SK-N-SH (cell line): ENCODE measurements at regions not wholly inside any gene's neighbourhood (a gene's known extent, or its start where the extent isn't known, plus 50 kb on each side); places are given as distances from the start of the nearest gene placed in this dataset.

Experiments used
- CTCF ChIA-PET: fragments of 300-600, 350-600 bp; formaldehyde crosslinking; extraction: SDS; loops from one replicate; lab custom pipeline; 2021; lab: Yijun Ruan, JAX
- POLR2A ChIA-PET: fragments of 350-600 bp; sonication (Branson Sonifier 250); formaldehyde crosslinking; extraction: SDS; loops from one replicate; lab custom pipeline; 2020; ENCODE audit warnings: antibody characterized with exemption, inconsistent platforms; lab: Yijun Ruan, JAX
- DNase-seq: peaks from one replicate; pipeline ENCODE4 v3.0.0; 2012
- H2AFZ ChIP-seq: fragments of 200-600 bp; sonication (generic); 2 replicates; pipeline ENCODE4 v1.8.1; 2016; ENCODE audit warnings: antibody characterized with exemption, mild to moderate bottlenecking, low read depth
- H3F3A ChIP-seq: fragments of 200-600 bp; sonication (generic); replicated peaks from 2 replicates; pipeline ENCODE3; 2016; ENCODE audit warnings: antibody characterized with exemption, mild to moderate bottlenecking; ENCODE audit not compliant: insufficient read depth
- H3K27ac ChIP-seq, 2 experiments: fragments of 200-500 bp in 1 of 2; fragments of 200-600 bp in 1 of 2; sonication (Bioruptor generic) in 1 of 2; sonication (generic), shearing (Covaris generic) in 1 of 2; 2 replicates each; pipeline versions ENCODE4 v1.5.1 to v1.6.1; 2014 to 2016; ENCODE audit warnings: low read depth in 2 of 2, inconsistent platforms in 1 of 2, low read length in 1 of 2, mild to moderate bottlenecking in 1 of 2, mixed read lengths in 1 of 2
- H3K27me3 ChIP-seq: fragments of 200-600 bp; sonication (generic), shearing (Covaris generic); 2 replicates; pipeline ENCODE4 v1.6.1; 2016; ENCODE audit warnings: mixed run types; ENCODE audit not compliant: insufficient read depth
- H3K36me3 ChIP-seq, 2 experiments: fragments of 200-500 bp in 1 of 2; fragments of 200-600 bp in 1 of 2; sonication (Bioruptor generic) in 1 of 2; sonication (generic) in 1 of 2; replicated peaks in 1 of 2; 2 replicates each; pipeline versions ENCODE3 to v1.5.1; 2014 to 2016; ENCODE audit warnings: low read length in 1 of 2, mild to moderate bottlenecking in 1 of 2; ENCODE audit not compliant: insufficient read depth in 2 of 2, control insufficient read depth in 1 of 2
- H3K4me1 ChIP-seq, 2 experiments: fragments of 200-500 bp in 1 of 2; fragments of 200-600 bp in 1 of 2; sonication (Bioruptor generic) in 1 of 2; sonication (generic), shearing (Covaris generic) in 1 of 2; 2 replicates each; pipeline versions ENCODE4 v1.5.1 to v1.6.1; 2014 to 2016; ENCODE audit warnings: low read depth in 1 of 2, low read length in 1 of 2, mixed run types in 1 of 2; ENCODE audit not compliant: insufficient read depth in 2 of 2, control insufficient read depth in 1 of 2
- H3K4me2 ChIP-seq: fragments of 200-600 bp; sonication (generic), shearing (Covaris generic); 2 replicates; pipeline ENCODE4 v1.6.1; 2017; ENCODE audit warnings: mixed run types
- H3K4me3 ChIP-seq, 2 experiments: fragments of 200-500 bp in 1 of 2; fragments of 200-600 bp in 1 of 2; sonication (Bioruptor generic) in 1 of 2; sonication (generic), shearing (Covaris generic) in 1 of 2; 2 replicates each; pipeline versions ENCODE4 v1.5.1 to v1.8.1; 2014 to 2016; ENCODE audit warnings: low read depth in 2 of 2, inconsistent platforms in 1 of 2, low read length in 1 of 2, mild to moderate bottlenecking in 1 of 2, mixed read lengths in 1 of 2, moderate library complexity in 1 of 2
- H3K79me2 ChIP-seq: fragments of 200-600 bp; sonication (generic); 2 replicates; pipeline ENCODE4 v1.8.1; 2017; ENCODE audit warnings: mild to moderate bottlenecking; ENCODE audit not compliant: insufficient read depth
- H3K9ac ChIP-seq: fragments of 200-600 bp; sonication (generic); 2 replicates; pipeline ENCODE4 v1.6.1; 2017; ENCODE audit warnings: mixed run types
- H3K9me2 ChIP-seq: fragments of 200-600 bp; sonication (generic); 2 replicates; pipeline ENCODE4 v1.6.1; 2017; ENCODE audit warnings: mixed run types
- H3K9me3 ChIP-seq: fragments of 200-600 bp; sonication (generic); 2 replicates; pipeline ENCODE4 v1.6.1; 2017; ENCODE audit warnings: mixed run types, mild to moderate bottlenecking, moderate library complexity
- H4K20me1 ChIP-seq: fragments of 200-600 bp; sonication (generic); 2 replicates; pipeline ENCODE4 v1.6.1; 2017; ENCODE audit warnings: mild to moderate bottlenecking, mixed run types; ENCODE audit not compliant: insufficient read depth
- CHD2 ChIP-seq: fragments of 150-350 bp; IDR thresholded peaks from 2 replicates; pipeline ENCODE4 v1.6.1; 2018; ENCODE audit warnings: low read length; ENCODE audit not compliant: partially characterized antibody
- ELF1 ChIP-seq: IDR thresholded peaks from 2 replicates; pipeline ENCODE4 v1.4.0; 2012
- EP300 ChIP-seq, 2 experiments: IDR thresholded peaks; 2 replicates each; pipeline versions ENCODE4 v1.4.0 to v1.6.1; 2012; ENCODE audit warnings: borderline replicate concordance in 1 of 2, low read depth in 1 of 2, low read length in 1 of 2
- EZH2phosphoT487 ChIP-seq: fragments of 200-600 bp; sonication (generic); IDR thresholded peaks from 2 replicates; pipeline ENCODE4 v1.6.1; 2017; ENCODE audit warnings: low read depth, mixed run types, mild to moderate bottlenecking, antibody characterized with exemption, moderate library complexity, borderline replicate concordance
- FOSL2 ChIP-seq: IDR thresholded peaks from 2 replicates; pipeline ENCODE4 v1.4.0; 2012; ENCODE audit warnings: low read depth, mild to moderate bottlenecking, moderate library complexity, borderline replicate concordance
- FOXJ3 ChIP-seq: sonication (generic); formaldehyde crosslinking; IDR thresholded peaks from 2 replicates; pipeline ENCODE4 v1.5.1; 2020; ENCODE audit warnings: mild to moderate bottlenecking, missing genetic modification reagents
- IRF3 ChIP-seq: fragments of 150-350 bp; IDR thresholded peaks from 2 replicates; pipeline ENCODE4 v1.6.1; 2016; ENCODE audit warnings: mild to moderate bottlenecking, low read depth, low read length
- NFIC ChIP-seq: IDR thresholded peaks from 2 replicates; pipeline ENCODE4 v1.4.0; 2012; ENCODE audit warnings: borderline replicate concordance
- RAD21 ChIP-seq: IDR thresholded peaks from 2 replicates; pipeline ENCODE4 v1.6.1; 2012; ENCODE audit warnings: mild to moderate bottlenecking, low read length
- REST ChIP-seq: IDR thresholded peaks from 2 replicates; pipeline ENCODE4 v1.6.1; 2012; ENCODE audit warnings: mild to moderate bottlenecking, low read depth, low read length, moderate library complexity
- RFX5 ChIP-seq: IDR thresholded peaks from 2 replicates; pipeline ENCODE4 v1.6.1; 2012; ENCODE audit warnings: mild to moderate bottlenecking, improper control_type of control experiment, low read length
- SMC3 ChIP-seq: IDR thresholded peaks from 2 replicates; pipeline ENCODE4 v1.6.1; 2012; ENCODE audit warnings: low read depth, low read length, improper control_type of control experiment
- TAF1 ChIP-seq: IDR thresholded peaks from 2 replicates; pipeline ENCODE4 v1.6.1; 2012; ENCODE audit warnings: low read depth, mild to moderate bottlenecking, low read length, moderate library complexity, borderline replicate concordance
- TCF12 ChIP-seq: IDR thresholded peaks from 2 replicates; pipeline ENCODE4 v1.4.0; 2012
- TEAD4 ChIP-seq: IDR thresholded peaks from 2 replicates; pipeline ENCODE4 v1.4.0; 2012; ENCODE audit warnings: mild to moderate bottlenecking, borderline replicate concordance; ENCODE audit not compliant: insufficient read depth
- ZBTB33 ChIP-seq: IDR thresholded peaks from 2 replicates; pipeline ENCODE4 v1.4.0; 2012; ENCODE audit warnings: low read depth, borderline replicate concordance
- WGBS: methylation state at CpG from one replicate; pipeline ENCODE4 v1.1.6; 2017; ENCODE audit warnings: low lambda C conversion rate; 5-methylcytosine and 5-hydroxymethylcytosine counted together

GRCh38 chr12:111261911-111262676 lies 106.8 kb downstream of the PHETA1 start:
- H3K27me3 ChIP-seq, result no peaks in the 10 kb centered on the region; the same call in 1 of the 2 replicates
- H3K36me3 ChIP-seq, result no peaks in the 10 kb centered on the region
- H3K4me1 ChIP-seq, result no peaks in the 10 kb centered on the region
- TF ChIP-seq EZH2phosphoT487, result no peak
- no peak for TF ChIP-seq SMC3
- no peak for TF ChIP-seq RFX5
- no peak for TF ChIP-seq FOXJ3 (CRISPR knock-in tag)
- no peak for TF ChIP-seq IRF3
- POLR2A ChIA-PET, result interaction anchor here (0.6 kb wide), 1 partner anchor 466 kb away, joined by 3 read pairs; no protein-coding TSS in a partner anchor
- no peaks in the 10 kb centered on the region for H3F3A ChIP-seq
- H3K9ac ChIP-seq, result no peak overlapping the region
- no peak overlapping the region for H3K4me2 ChIP-seq
- CTCF ChIA-PET, result interaction anchor here (0.7 to 1.9 kb wide), 4 partner anchors 8 to 37 kb away, joined by 3 to 10 read pairs (median 4); no protein-coding TSS in a partner anchor
- 38% methylated on average over 6 of the region's 6 CpGs for WGBS
- no peak for DNase-seq
- H3K9me2 ChIP-seq, result no peaks in the 10 kb centered on the region
- H3K4me3 ChIP-seq, result no peak overlapping the region
- H4K20me1 ChIP-seq, result no peaks in the 10 kb centered on the region
- H3K9me3 ChIP-seq, result no peaks in the 10 kb centered on the region
- H3K27ac ChIP-seq, result no peak overlapping the region
- no peak overlapping the region for H2AFZ ChIP-seq
- H3K79me2 ChIP-seq, result no peaks in the 10 kb centered on the region

GRCh38 chr12:111260732-111261131 lies 108.2 kb downstream of the PHETA1 start:
- POLR2A ChIA-PET, result no interaction called here
- TF ChIP-seq TCF12 (no peak), FOXJ3 (CRISPR knock-in tag) (no peak), TEAD4 (no peak), NFIC (no peak), REST (no peak), CHD2 (no peak), ZBTB33 (no peak), ELF1 (no peak), IRF3 (no peak), FOSL2 (no peak), EZH2phosphoT487 (no peak), EP300 (IDR thresholded peaks at IDR 0.05; ENCODE audit: borderline replicate concordance in 1 of 2, low read depth in 1 of 2, low read length in 1 of 2) (no peak), RAD21 (no peak), TAF1 (no peak)
- TF ChIP-seq, all 33 proteins: peak for 0
- H3K79me2 ChIP-seq, result no peaks in the 10 kb centered on the region
- H3K9ac ChIP-seq, result no peak overlapping the region
- no peaks in the 10 kb centered on the region; the same call in 1 of the 2 replicates for H3K27me3 ChIP-seq
- DNase-seq, result no peak
- no peaks in the 10 kb centered on the region for H3K9me3 ChIP-seq
- CTCF ChIA-PET, result interaction anchor here (1.1 to 2.0 kb wide), 3 partner anchors 9 to 14 kb away, joined by 3 to 8 read pairs (median 3); no protein-coding TSS in a partner anchor
- no peaks in the 10 kb centered on the region for H3K4me1 ChIP-seq
- no peak overlapping the region for H3K4me2 ChIP-seq
- WGBS, result 66% methylated on average over 5 of the region's 5 CpGs
- no peaks in the 10 kb centered on the region for H3K9me2 ChIP-seq
- H3K4me3 ChIP-seq, result no peak overlapping the region
- no peaks in the 10 kb centered on the region for H3K36me3 ChIP-seq
- no peak overlapping the region for H2AFZ ChIP-seq
- no peaks in the 10 kb centered on the region for H4K20me1 ChIP-seq
- H3K27ac ChIP-seq, result no peak overlapping the region
- H3F3A ChIP-seq, result no peaks in the 10 kb centered on the region
